Liver (tissue), 8 donors: ENCODE measurements at regions not wholly inside any gene's neighbourhood (a gene's known extent, or its start where the extent isn't known, plus 50 kb on each side); places are given as distances from the start of the nearest gene placed in this dataset.

Experiments used
- DNase-seq: peaks from one replicate; pipeline ENCODE4 v3.0.0-alpha.2; 2017; ENCODE audit warnings: low spot score
- H3K27ac ChIP-seq, 2 donors: one replicate each; pipeline ENCODE4 v1.7.0; 2013; ENCODE audit warnings: inconsistent platforms in 2 of 2, low read length in 2 of 2, control low read depth in 1 of 2, low read depth in 1 of 2, mild to moderate bottlenecking in 1 of 2
- H3K27me3 ChIP-seq, 4 donors: one replicate each; pipeline versions ENCODE4 v1.6.1 to v1.7.0; 2013; ENCODE audit warnings: low read length in 3 of 4, inconsistent platforms in 1 of 4, mild to moderate bottlenecking in 1 of 4, moderate library complexity in 1 of 4; ENCODE audit not compliant: control insufficient read depth in 4 of 4, insufficient read depth in 4 of 4
- H3K36me3 ChIP-seq, 4 donors: one replicate each; pipeline versions ENCODE4 v1.6.1 to v1.7.0; 2013; ENCODE audit warnings: low read length in 3 of 4, mild to moderate bottlenecking in 3 of 4, low read depth in 1 of 4, moderate library complexity in 1 of 4; ENCODE audit not compliant: control insufficient read depth in 4 of 4, insufficient read depth in 3 of 4
- H3K4me1 ChIP-seq, 4 donors: one replicate each; pipeline versions ENCODE4 v1.6.1 to v1.7.0; 2013; ENCODE audit warnings: low read length in 3 of 4, mild to moderate bottlenecking in 3 of 4, moderate library complexity in 1 of 4; ENCODE audit not compliant: control insufficient read depth in 4 of 4, insufficient read depth in 4 of 4
- H3K4me3 ChIP-seq, 3 donors: one replicate each; pipeline versions ENCODE4 v1.6.1 to v1.7.0; 2013; ENCODE audit warnings: low read length in 3 of 3, control low read depth in 1 of 3, low read depth in 1 of 3, mild to moderate bottlenecking in 1 of 3
- H3K9ac ChIP-seq, 2 donors: one replicate each; pipeline ENCODE4 v1.7.0; 2013; ENCODE audit warnings: low read length in 2 of 2, mild to moderate bottlenecking in 2 of 2, moderate library complexity in 2 of 2, control low read depth in 1 of 2, low read depth in 1 of 2
- H3K9me3 ChIP-seq, 4 donors: one replicate each; pipeline versions ENCODE4 v1.6.1 to v1.7.0; 2013; ENCODE audit warnings: low read length in 3 of 4; ENCODE audit not compliant: control insufficient read depth in 4 of 4
- ATF3 ChIP-seq: IDR thresholded peaks from 2 replicates; pipeline ENCODE4 v1.6.1; 2016; ENCODE audit warnings: antibody characterized with exemption
- CTCF ChIP-seq: fragments of 150-350 bp; IDR thresholded peaks from 2 replicates; pipeline ENCODE4 v1.5.1; 2017; ENCODE audit warnings: improper control_type of control experiment, low read depth, low read length; ENCODE audit not compliant: missing input control
- EGR1 ChIP-seq, 2 donors: IDR thresholded peaks; 2 replicates each; pipeline ENCODE4 v1.6.1; 2016 to 2018; ENCODE audit warnings: antibody characterized with exemption in 2 of 2, low read depth in 2 of 2
- FOXA1 ChIP-seq: IDR thresholded peaks from 2 replicates; pipeline ENCODE4 v1.6.1; 2016; ENCODE audit warnings: antibody characterized with exemption
- FOXA2 ChIP-seq: IDR thresholded peaks from 2 replicates; pipeline ENCODE4 v1.6.1; 2016; ENCODE audit warnings: antibody characterized with exemption
- GABPA ChIP-seq, 2 donors: IDR thresholded peaks in 1 of 2; conservative IDR thresholded peaks in 1 of 2; 2 replicates each; pipeline ENCODE4 v1.6.1; 2016; ENCODE audit warnings: antibody characterized with exemption in 2 of 2, mild to moderate bottlenecking in 1 of 2, moderate library complexity in 1 of 2
- HNF4A ChIP-seq, 2 donors: conservative IDR thresholded peaks; 2 replicates each; pipeline ENCODE4 v1.6.1; 2016; ENCODE audit warnings: antibody characterized with exemption in 2 of 2, mild to moderate bottlenecking in 2 of 2
- HNF4G ChIP-seq: IDR thresholded peaks from 2 replicates; pipeline ENCODE4 v1.6.1; 2016; ENCODE audit warnings: antibody characterized with exemption
- JUND ChIP-seq, 2 donors: IDR thresholded peaks; 2 replicates each; pipeline ENCODE4 v1.6.1; 2016; ENCODE audit warnings: antibody characterized with exemption in 2 of 2
- MAX ChIP-seq: IDR thresholded peaks from 2 replicates; pipeline ENCODE4 v1.6.1; 2016; ENCODE audit warnings: antibody characterized with exemption
- NR2F2 ChIP-seq: IDR thresholded peaks from 2 replicates; pipeline ENCODE4 v1.6.1; 2016; ENCODE audit warnings: antibody characterized with exemption
- RAD21 ChIP-seq, 2 donors: IDR thresholded peaks; 2 replicates each; pipeline ENCODE4 v1.6.1; 2016; ENCODE audit warnings: antibody characterized with exemption in 2 of 2, mild to moderate bottlenecking in 2 of 2
- REST ChIP-seq: IDR thresholded peaks from 2 replicates; pipeline ENCODE4 v1.6.1; 2016; ENCODE audit warnings: antibody characterized with exemption, mild to moderate bottlenecking
- RXRA ChIP-seq, 2 donors: IDR thresholded peaks; 2 replicates each; pipeline ENCODE4 v1.6.1; 2017 to 2018; ENCODE audit warnings: antibody characterized with exemption in 2 of 2, mild to moderate bottlenecking in 1 of 2
- SP1 ChIP-seq: IDR thresholded peaks from 2 replicates; pipeline ENCODE4 v1.6.1; 2018; ENCODE audit warnings: antibody characterized with exemption, mild to moderate bottlenecking
- TAF1 ChIP-seq: conservative IDR thresholded peaks from 2 replicates; pipeline ENCODE4 v1.6.1; 2016; ENCODE audit warnings: antibody characterized with exemption, mild to moderate bottlenecking
- YY1 ChIP-seq: IDR thresholded peaks from 2 replicates; pipeline ENCODE4 v1.6.1; 2016; ENCODE audit warnings: antibody characterized with exemption, mild to moderate bottlenecking
- ZBTB33 ChIP-seq: IDR thresholded peaks from 2 replicates; pipeline ENCODE4 v1.6.1; 2016; ENCODE audit warnings: antibody characterized with exemption
- WGBS: extraction: QIAGEN DNeasy Blood & Tissue Kit; methylation state at CpG from one replicate; pipeline ENCODE4 v1.1.7; 2013; 5-methylcytosine and 5-hydroxymethylcytosine counted together
- donor health status: healthy.
- donor health status: healthy.
- donor health status: healthy.
- donor health status: healthy.
- donor health status: healthy.

- TF ChIP-seq SP1 (no peak), TAF1 (no peak), REST (no peak), GABPA (IDR thresholded peaks at IDR 0.05 in 1 of 2, conservative IDR thresholded peaks at IDR 0.05 in 1 of 2) (no peak), HNF4G (no peak), NR2F2 (no peak), FOXA2 (no peak), RXRA (IDR thresholded peaks at IDR 0.05) (no peak), YY1 (no peak), FOXA1 (no peak), JUND (IDR thresholded peaks at IDR 0.05) (no peak), RAD21 (IDR thresholded peaks at IDR 0.05) (no peak), MAX (no peak), ATF3 (no peak), CTCF (no peak), EGR1 (IDR thresholded peaks at IDR 0.05; ENCODE audit: low read depth in 2 of 2) (no peak), ZBTB33 (no peak), HNF4A (conservative IDR thresholded peaks at IDR 0.05) (no peak)
- no peaks in the 10 kb centered on the region for H3K36me3 ChIP-seq
- no peak for DNase-seq
- H3K9me3 ChIP-seq = no peaks in the 10 kb centered on the region
- no peak overlapping the region for H3K4me3 ChIP-seq
- no peaks in the 10 kb centered on the region for H3K4me1 ChIP-seq
- no peak overlapping the region for H3K9ac ChIP-seq
- no peak overlapping the region for H3K27ac ChIP-seq
- no peaks in the 10 kb centered on the region for H3K27me3 ChIP-seq
Observed at GRCh38 chr5:17046320-17046719, 110.2 kb upstream of the MYO10 start.

- no peak for DNase-seq
- no peaks in the 10 kb centered on the region for H3K9me3 ChIP-seq
- no peak overlapping the region for H3K4me3 ChIP-seq
- no peaks in the 10 kb centered on the region for H3K27me3 ChIP-seq
- H3K27ac ChIP-seq = no peak overlapping the region
- H3K9ac ChIP-seq = no peak overlapping the region
- no peaks in the 10 kb centered on the region for H3K36me3 ChIP-seq
- 73% methylated on average over 3 of the region's 3 CpGs for WGBS
- no peaks in the 10 kb centered on the region for H3K4me1 ChIP-seq
- TF ChIP-seq SP1 (no peak), MAX (no peak), YY1 (no peak), RAD21 (IDR thresholded peaks at IDR 0.05) (no peak), ATF3 (no peak), GABPA (IDR thresholded peaks at IDR 0.05 in 1 of 2, conservative IDR thresholded peaks at IDR 0.05 in 1 of 2) (no peak), RXRA (IDR thresholded peaks at IDR 0.05) (no peak), EGR1 (IDR thresholded peaks at IDR 0.05; ENCODE audit: low read depth in 2 of 2) (no peak), ZBTB33 (no peak), FOXA2 (no peak), CTCF (no peak), NR2F2 (no peak), TAF1 (no peak), JUND (IDR thresholded peaks at IDR 0.05) (no peak), FOXA1 (no peak), HNF4A (conservative IDR thresholded peaks at IDR 0.05) (no peak), HNF4G (no peak)
Observed at GRCh38 chr5:17050236-17050635, 114.1 kb upstream of the MYO10 start.
